Esophagus muscularis mucosa (tissue), 3 donors: ENCODE measurements at regions not wholly inside any gene's neighbourhood (a gene's known extent, or its start where the extent isn't known, plus 50 kb on each side); places are given as distances from the start of the nearest gene placed in this dataset.
"Not testable (repeated sequence)": the region's sequence is repeated elsewhere in the genome, so short reads cannot be mapped to it uniquely, and the experiment has no call there.

Experiments used
- CTCF ChIP-seq, 3 experiments: fragments of 200-600 bp in 2 of 3; fragments of 450-650 bp in 1 of 3; sonication (generic) in 2 of 3; IDR thresholded peaks; one replicate each; pipeline ENCODE4 v1.5.1; 2017 to 2019; ENCODE audit warnings: antibody characterized with exemption in 3 of 3, mild to moderate bottlenecking in 2 of 3, moderate library complexity in 1 of 3
- EP300 ChIP-seq: sonication (generic); formaldehyde crosslinking; IDR thresholded peaks from one replicate; pipeline ENCODE4 v1.6.1; 2017; ENCODE audit warnings: antibody characterized with exemption

- TF ChIP-seq CTCF (IDR thresholded peaks at IDR 0.05); EP300: not testable (repeated sequence)
Measured at GRCh38 chr10:117856426-117856825, 190.3 kb downstream of the RAB11FIP2 start.
